ENCODE measurements at regions not wholly inside any gene's neighbourhood (a gene's known extent, or its start where the extent isn't known, plus 50 kb on each side); places are given as distances from the start of the nearest gene placed in this dataset.
"Not testable (repeated sequence)": the region's sequence is repeated elsewhere in the genome, so short reads cannot be mapped to it uniquely, and the experiment has no call there.

GRCh38 chr14:106395456-106396050, 869.2 kb downstream of the TMEM121 start (continued):
- TF ChIP-seq HNF4G (IDR thresholded peaks at IDR 0.05), result no peak
- no peak for TF ChIP-seq NR2F2 (IDR thresholded peaks at IDR 0.05)
- TF ChIP-seq HNF4A (conservative IDR thresholded peaks at IDR 0.05), result no peak
- no peak for TF ChIP-seq FOXA1 (IDR thresholded peaks at IDR 0.05)
- TF ChIP-seq MAX (IDR thresholded peaks at IDR 0.05), result no peak

- Histone ChIP-seq H3K4me3 (ENCODE audit: low read depth in 1 of 3, low read length in 3 of 3) (no peak overlapping the region), H3K4me1 (ENCODE audit: control insufficient read depth in 4 of 4, insufficient read depth in 4 of 4, low read length in 3 of 4) (no peaks in the 10 kb centered on the region), H3K36me3 (ENCODE audit: control insufficient read depth in 4 of 4, insufficient read depth in 3 of 4, low read depth in 1 of 4, low read length in 3 of 4) (no peaks in the 10 kb centered on the region), H3K27ac (ENCODE audit: low read depth in 1 of 2, low read length in 2 of 2) (no peak overlapping the region), H3K27me3 (ENCODE audit: control insufficient read depth in 4 of 4, insufficient read depth in 4 of 4, low read length in 3 of 4) (no peaks in the 10 kb centered on the region), H3K9me3 (ENCODE audit: control insufficient read depth in 4 of 4, low read length in 3 of 4) (no peaks in the 10 kb centered on the region), H3K9ac (ENCODE audit: low read depth in 1 of 2, low read length in 2 of 2) (no peak overlapping the region)
- no peak for DNase-seq (ENCODE audit: low spot score)
- TF ChIP-seq SP1 (IDR thresholded peaks at IDR 0.05) (no peak), YY1 (IDR thresholded peaks at IDR 0.05) (no peak), RAD21 (IDR thresholded peaks at IDR 0.05) (no peak), TAF1 (conservative IDR thresholded peaks at IDR 0.05) (no peak), EGR1 (IDR thresholded peaks at IDR 0.05; ENCODE audit: low read depth in 2 of 2) (no peak), GABPA (IDR thresholded peaks at IDR 0.05 in 1 of 2, conservative IDR thresholded peaks at IDR 0.05 in 1 of 2) (no peak), RXRA (IDR thresholded peaks at IDR 0.05) (no peak), HNF4A (conservative IDR thresholded peaks at IDR 0.05) (no peak), MAX (IDR thresholded peaks at IDR 0.05) (no peak), ATF3 (IDR thresholded peaks at IDR 0.05) (no peak), JUND (IDR thresholded peaks at IDR 0.05) (no peak), CTCF (IDR thresholded peaks at IDR 0.05; ENCODE audit: low read depth, low read length, missing input control) (no peak), HNF4G (IDR thresholded peaks at IDR 0.05) (no peak), FOXA1 (IDR thresholded peaks at IDR 0.05) (no peak), REST (IDR thresholded peaks at IDR 0.05) (no peak), ZBTB33 (IDR thresholded peaks at IDR 0.05) (no peak)
- 62% methylated on average over 4 of the region's 4 CpGs for WGBS
These were observed 870.6 kb downstream of the TMEM121 start for GRCh38 chr14:106396999-106397398.

- not testable (repeated sequence) for DNase-seq (ENCODE audit: low spot score); H3K9ac ChIP-seq (ENCODE audit: low read depth in 1 of 2, low read length in 2 of 2); H3K27me3 ChIP-seq (ENCODE audit: control insufficient read depth in 4 of 4, insufficient read depth in 4 of 4, low read length in 3 of 4); H3K9me3 ChIP-seq (ENCODE audit: control insufficient read depth in 4 of 4, low read length in 3 of 4); H3K36me3 ChIP-seq (ENCODE audit: control insufficient read depth in 4 of 4, insufficient read depth in 3 of 4, low read depth in 1 of 4, low read length in 3 of 4); H3K27ac ChIP-seq (ENCODE audit: low read depth in 1 of 2, low read length in 2 of 2); H3K4me3 ChIP-seq (ENCODE audit: low read depth in 1 of 3, low read length in 3 of 3); H3K4me1 ChIP-seq (ENCODE audit: control insufficient read depth in 4 of 4, insufficient read depth in 4 of 4, low read length in 3 of 4)
- 62% methylated on average over 41 of the region's 42 CpGs for WGBS
These were observed 872.5 kb downstream of the TMEM121 start for GRCh38 chr14:106398931-106399331.

GRCh38 chr14:106401316-106401715, 874.9 kb downstream of the TMEM121 start:
- not testable (repeated sequence) for H3K9me3 ChIP-seq (ENCODE audit: control insufficient read depth in 4 of 4, low read length in 3 of 4); H3K9ac ChIP-seq (ENCODE audit: low read depth in 1 of 2, low read length in 2 of 2); H3K27ac ChIP-seq (ENCODE audit: low read depth in 1 of 2, low read length in 2 of 2); H3K4me1 ChIP-seq (ENCODE audit: control insufficient read depth in 4 of 4, insufficient read depth in 4 of 4, low read length in 3 of 4); H3K36me3 ChIP-seq (ENCODE audit: control insufficient read depth in 4 of 4, insufficient read depth in 3 of 4, low read depth in 1 of 4, low read length in 3 of 4); DNase-seq (ENCODE audit: low spot score); H3K27me3 ChIP-seq (ENCODE audit: control insufficient read depth in 4 of 4, insufficient read depth in 4 of 4, low read length in 3 of 4); H3K4me3 ChIP-seq (ENCODE audit: low read depth in 1 of 3, low read length in 3 of 3)
- 75% methylated on average over 46 of the region's 46 CpGs for WGBS
